OCI-LY1 (cell line): ENCODE measurements at regions not wholly inside any gene's neighbourhood (a gene's known extent, or its start where the extent isn't known, plus 50 kb on each side); places are given as distances from the start of the nearest gene placed in this dataset.
A peak's percentile ranks its signal among the peaks of the same experiment; 100 is the strongest.

Source experiments
- H2AFZ ChIP-seq: fragments of 200-600 bp; sonication (generic), shearing (Covaris generic); 2 replicates; pipeline ENCODE4 v1.6.0; 2014; ENCODE audit warnings: antibody characterized with exemption, mild to moderate bottlenecking, low read length
- H3F3A ChIP-seq: fragments of 200-600 bp; sonication (generic), shearing (Covaris generic); 2 replicates; pipeline ENCODE4 v1.6.0; 2014; ENCODE audit warnings: mild to moderate bottlenecking, antibody characterized with exemption, low read length, moderate library complexity; ENCODE audit not compliant: insufficient read depth
- H3K27ac ChIP-seq: fragments of 200-600 bp; sonication (generic); 2 replicates; pipeline ENCODE4 v1.5.1; 2014; ENCODE audit warnings: low read length, mixed run types, mild to moderate bottlenecking, low read depth; ENCODE audit not compliant: poor library complexity, severe bottlenecking
- H3K27me3 ChIP-seq: fragments of 200-600 bp; sonication (generic); 2 replicates; pipeline ENCODE4 v1.6.0; 2014; ENCODE audit warnings: antibody characterized with exemption, mild to moderate bottlenecking, low read length, moderate library complexity; ENCODE audit not compliant: insufficient read depth
- H3K36me3 ChIP-seq: fragments of 200-600 bp; sonication (generic); 2 replicates; pipeline ENCODE4 v1.6.1; 2014; ENCODE audit warnings: mild to moderate bottlenecking, antibody characterized with exemption, low read length, moderate library complexity, mixed read lengths; ENCODE audit not compliant: insufficient read depth
- H3K4me1 ChIP-seq: fragments of 200-600 bp; sonication (generic); 2 replicates; pipeline ENCODE4 v1.5.1; 2014; ENCODE audit warnings: mild to moderate bottlenecking, low read length, moderate library complexity; ENCODE audit not compliant: insufficient read depth, severe bottlenecking
- H3K4me2 ChIP-seq: fragments of 200-600 bp; sonication (generic), shearing (Covaris generic); 2 replicates; pipeline ENCODE4 v1.6.1; 2014; ENCODE audit warnings: low read length
- H3K4me3 ChIP-seq: fragments of 200-600 bp; sonication (generic); 2 replicates; pipeline ENCODE4 v1.5.1; 2014; ENCODE audit warnings: low read length, low read depth, mild to moderate bottlenecking, mixed read lengths; ENCODE audit not compliant: poor library complexity, severe bottlenecking
- H3K79me2 ChIP-seq: fragments of 200-600 bp; shearing (Covaris generic); 2 replicates; pipeline ENCODE4 v1.6.1; 2016; ENCODE audit warnings: mixed run types, low read length, mixed read lengths; ENCODE audit not compliant: insufficient read depth
- H3K9ac ChIP-seq: fragments of 200-600 bp; sonication (generic), shearing (Covaris generic); 2 replicates; pipeline ENCODE4 v1.6.1; 2014; ENCODE audit warnings: mild to moderate bottlenecking, low read length, mixed read lengths
- H3K9me2 ChIP-seq: fragments of 200-600 bp; sonication (generic), shearing (Covaris generic); 2 replicates; pipeline ENCODE4 v1.6.1; 2014; ENCODE audit warnings: low read depth, mild to moderate bottlenecking, low read length, mixed read lengths
- H3K9me3 ChIP-seq: fragments of 200-600 bp; shearing (Covaris generic); 2 replicates; pipeline ENCODE4 v1.6.1; 2014; ENCODE audit warnings: low read length, mixed read lengths
- H4K20me1 ChIP-seq: fragments of 200-600 bp; sonication (generic), shearing (Covaris generic); 2 replicates; pipeline ENCODE4 v1.6.0; 2016; ENCODE audit warnings: mild to moderate bottlenecking, low read length; ENCODE audit not compliant: insufficient read depth
- CTCF ChIP-seq: fragments of 200-600 bp; sonication (generic), shearing (Covaris generic); IDR thresholded peaks from 2 replicates; pipeline ENCODE4 v1.5.1; 2017; ENCODE audit warnings: mild to moderate bottlenecking, antibody characterized with exemption, low read length, moderate library complexity, mixed read lengths
- EZH2 ChIP-seq: fragments of 200-600 bp; sonication (generic), shearing (Covaris generic); IDR thresholded peaks from 2 replicates; pipeline ENCODE4 v1.8.0; 2017; ENCODE audit warnings: borderline replicate concordance, mixed run types, mild to moderate bottlenecking, antibody characterized with exemption, low read length, moderate library complexity, mixed read lengths

GRCh38 chr12:107894589-107894988 lies 120.1 kb downstream of the ASCL4 start:
- no peak overlapping the region for H3K4me3 ChIP-seq
- no peak overlapping the region for H3K9ac ChIP-seq
- no peak overlapping the region for H2AFZ ChIP-seq
- no peaks in the 10 kb centered on the region for H3F3A ChIP-seq
- H3K79me2 ChIP-seq: no peaks in the 10 kb centered on the region
- no peaks in the 10 kb centered on the region for H3K9me2 ChIP-seq
- H3K27ac ChIP-seq: no peak overlapping the region
- no peaks in the 10 kb centered on the region for H3K27me3 ChIP-seq
- TF ChIP-seq EZH2: no peak
- TF ChIP-seq CTCF: no peak
- no peak overlapping the region for H3K4me2 ChIP-seq
- no peaks in the 10 kb centered on the region for H3K4me1 ChIP-seq
- H3K9me3 ChIP-seq: no peaks in the 10 kb centered on the region
- no peaks in the 10 kb centered on the region for H4K20me1 ChIP-seq
- no peaks in the 10 kb centered on the region for H3K36me3 ChIP-seq

GRCh38 chr12:107895966-107896365 lies 121.5 kb downstream of the ASCL4 start:
- Histone ChIP-seq H3K4me2 (no peak overlapping the region), H3K27ac (no peak overlapping the region), H3K79me2 (no peaks in the 10 kb centered on the region), H3K36me3 (no peaks in the 10 kb centered on the region), H3K4me3 (no peak overlapping the region), H3F3A (no peaks in the 10 kb centered on the region), H3K4me1 (no peaks in the 10 kb centered on the region), H3K9me3 (no peaks in the 10 kb centered on the region), H3K9ac (no peak overlapping the region), H3K9me2 (no peaks in the 10 kb centered on the region), H2AFZ (no peak overlapping the region), H4K20me1 (no peaks in the 10 kb centered on the region), H3K27me3 (no peaks in the 10 kb centered on the region)
- TF ChIP-seq EZH2 (no peak), CTCF (no peak)

GRCh38 chr12:107900588-107900987 lies 126.1 kb downstream of the ASCL4 start:
- TF ChIP-seq EZH2: no peak
- H3K27me3 ChIP-seq: no peaks in the 10 kb centered on the region
- no peak overlapping the region for H3K27ac ChIP-seq
- no peaks in the 10 kb centered on the region for H3K9me2 ChIP-seq
- H2AFZ ChIP-seq: no peak overlapping the region
- no peaks in the 10 kb centered on the region for H3K36me3 ChIP-seq
- no peaks in the 10 kb centered on the region for H4K20me1 ChIP-seq
- H3K4me1 ChIP-seq: no peaks in the 10 kb centered on the region
- no peak overlapping the region for H3K4me3 ChIP-seq
- H3F3A ChIP-seq: no peaks in the 10 kb centered on the region
- no peaks in the 10 kb centered on the region for H3K9me3 ChIP-seq
- no peaks in the 10 kb centered on the region for H3K79me2 ChIP-seq
- H3K9ac ChIP-seq: no peak overlapping the region
- no peak overlapping the region for H3K4me2 ChIP-seq

- no peaks in the 10 kb centered on the region for H3K9me3 ChIP-seq
- no peak overlapping the region for H2AFZ ChIP-seq
- TF ChIP-seq CTCF (no peak), EZH2 (no peak)
- H3K27ac ChIP-seq: no peak overlapping the region
- no peaks in the 10 kb centered on the region for H3K4me1 ChIP-seq
- H3K9me2 ChIP-seq: no peaks in the 10 kb centered on the region
- no peaks in the 10 kb centered on the region for H3F3A ChIP-seq
- peak overlapping the region; percentile 34 for H3K4me2 ChIP-seq
- no peaks in the 10 kb centered on the region for H3K36me3 ChIP-seq
- peak overlapping the region; percentile 41 for H3K4me3 ChIP-seq
- no peaks in the 10 kb centered on the region for H3K27me3 ChIP-seq
- no peak overlapping the region for H3K9ac ChIP-seq
- H3K79me2 ChIP-seq: no peaks in the 10 kb centered on the region
- H4K20me1 ChIP-seq: no peaks in the 10 kb centered on the region
Observed at GRCh38 chr12:107903341-107904061, 129.0 kb downstream of the ASCL4 start.
